Prostate gland (tissue), 2 donors: ENCODE measurements at regions not wholly inside any gene's neighbourhood (a gene's known extent, or its start where the extent isn't known, plus 50 kb on each side); places are given as distances from the start of the nearest gene placed in this dataset.

Experiments used
- CTCF ChIP-seq, 4 experiments: fragments of 200-600 bp in 2 of 4; fragments of 450-650 bp in 2 of 4; sonication (generic) in 2 of 4; IDR thresholded peaks; 1 replicate in 3 of 4; 2 replicates in 1 of 4; pipeline ENCODE4 v1.5.1; 2016 to 2019; ENCODE audit warnings: antibody characterized with exemption in 4 of 4, mild to moderate bottlenecking in 2 of 4, moderate library complexity in 2 of 4
- POLR2A ChIP-seq: fragments of 450-650 bp; IDR thresholded peaks from one replicate; pipeline ENCODE4 v1.6.1; 2016; ENCODE audit warnings: antibody characterized with exemption, mild to moderate bottlenecking

DNA sequence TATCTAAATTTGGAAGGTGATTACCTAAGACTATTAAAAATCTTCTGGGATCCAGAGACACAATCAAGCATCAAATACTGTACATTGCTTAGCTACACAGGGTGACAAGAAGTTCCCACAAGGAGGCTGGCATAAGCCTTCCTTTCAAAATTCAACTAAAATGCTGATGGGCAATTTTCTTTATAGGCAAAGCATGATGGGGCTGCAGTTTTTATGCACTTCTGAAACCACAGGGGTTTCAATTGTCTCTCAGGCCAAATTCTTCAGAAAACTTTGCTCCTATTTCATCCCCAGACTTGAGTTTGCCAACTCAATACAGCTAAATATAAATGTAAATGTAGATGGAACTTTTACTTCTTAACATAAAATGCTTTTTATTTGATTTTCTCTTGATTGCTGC is 241.6 kb downstream of the ZPLD1 start:
- TF ChIP-seq CTCF (IDR thresholded peaks at IDR 0.05), result no peak
- no peak for TF ChIP-seq POLR2A
